NB4 (cell line): ENCODE measurements at regions not wholly inside any gene's neighbourhood (a gene's known extent, or its start where the extent isn't known, plus 50 kb on each side); places are given as distances from the start of the nearest gene placed in this dataset.

ENCODE experiments used
- MYC ChIP-seq: IDR thresholded peaks from 2 replicates; pipeline ENCODE4 v1.6.1; 2011; ENCODE audit warnings: low read depth, low read length
- POLR2A ChIP-seq: IDR thresholded peaks from 2 replicates; pipeline ENCODE4 v1.6.1; 2011; ENCODE audit warnings: mild to moderate bottlenecking; ENCODE audit not compliant: insufficient read length; ENCODE audit errors: extremely low read depth
- TF ChIP-seq, protein P1 (sequence below): IDR thresholded peaks from one replicate; pipeline ENCODE4 v1.5.1; 2012; ENCODE audit warnings: low read depth, low read length

DNA sequence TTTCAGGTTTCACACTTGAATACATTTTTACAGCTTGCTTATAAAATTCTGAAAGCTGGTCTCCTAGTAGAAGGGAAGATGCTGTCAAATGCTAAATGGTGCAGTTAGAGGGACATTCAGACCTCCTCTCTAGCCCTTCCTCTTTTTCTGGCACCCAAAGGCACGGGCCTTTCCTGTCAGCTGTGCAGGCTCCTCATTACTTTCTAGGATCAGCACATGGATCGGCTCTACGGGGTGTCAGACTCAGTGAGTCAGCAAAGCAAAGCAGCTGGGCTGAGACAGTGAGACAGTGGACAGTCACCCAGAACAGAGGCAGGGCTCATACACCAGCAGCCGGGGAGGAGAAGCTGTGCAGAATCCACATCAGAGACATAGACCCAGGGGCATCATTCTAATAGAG, 80.0 kb upstream of the TNC start:
- TF ChIP-seq, protein P1, sequence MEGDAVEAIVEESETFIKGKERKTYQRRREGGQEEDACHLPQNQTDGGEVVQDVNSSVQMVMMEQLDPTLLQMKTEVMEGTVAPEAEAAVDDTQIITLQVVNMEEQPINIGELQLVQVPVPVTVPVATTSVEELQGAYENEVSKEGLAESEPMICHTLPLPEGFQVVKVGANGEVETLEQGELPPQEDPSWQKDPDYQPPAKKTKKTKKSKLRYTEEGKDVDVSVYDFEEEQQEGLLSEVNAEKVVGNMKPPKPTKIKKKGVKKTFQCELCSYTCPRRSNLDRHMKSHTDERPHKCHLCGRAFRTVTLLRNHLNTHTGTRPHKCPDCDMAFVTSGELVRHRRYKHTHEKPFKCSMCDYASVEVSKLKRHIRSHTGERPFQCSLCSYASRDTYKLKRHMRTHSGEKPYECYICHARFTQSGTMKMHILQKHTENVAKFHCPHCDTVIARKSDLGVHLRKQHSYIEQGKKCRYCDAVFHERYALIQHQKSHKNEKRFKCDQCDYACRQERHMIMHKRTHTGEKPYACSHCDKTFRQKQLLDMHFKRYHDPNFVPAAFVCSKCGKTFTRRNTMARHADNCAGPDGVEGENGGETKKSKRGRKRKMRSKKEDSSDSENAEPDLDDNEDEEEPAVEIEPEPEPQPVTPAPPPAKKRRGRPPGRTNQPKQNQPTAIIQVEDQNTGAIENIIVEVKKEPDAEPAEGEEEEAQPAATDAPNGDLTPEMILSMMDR, result no peak
- no peak for TF ChIP-seq MYC
- TF ChIP-seq POLR2A, result no peak
